HG02623 (cell line): ENCODE measurements at regions not wholly inside any gene's neighbourhood (a gene's known extent, or its start where the extent isn't known, plus 50 kb on each side); places are given as distances from the start of the nearest gene placed in this dataset.
"Not testable (repeated sequence)": the region's sequence is repeated elsewhere in the genome, so short reads cannot be mapped to it uniquely, and the experiment has no call there.

Experiments
- ATAC-seq: cut with Tn5 transposase; IDR thresholded peaks from one replicate; pipeline ENCODE4 v1.9.1; 2021; ENCODE audit warnings: moderate library complexity; ENCODE audit not compliant: unreplicated experiment

DNA sequence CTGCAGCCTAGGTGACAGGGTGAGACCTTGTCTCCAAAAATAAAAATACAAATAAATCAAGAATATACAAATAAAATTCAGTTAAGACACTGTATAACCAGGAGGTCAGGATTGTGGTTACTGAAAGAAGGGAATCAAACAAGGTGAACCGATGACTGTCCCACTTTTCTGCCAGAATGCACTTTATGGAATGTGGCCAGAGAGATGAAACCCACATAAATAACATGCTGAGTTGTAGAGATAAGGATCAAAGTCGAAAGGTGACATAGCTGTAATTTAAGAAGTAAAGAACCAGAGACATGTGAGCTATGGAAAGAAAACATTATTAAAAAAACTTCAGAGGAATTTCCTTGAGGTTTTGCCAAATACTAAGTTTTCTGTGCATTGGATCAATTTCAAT, 1098.2 kb upstream of the USP15 start:
- no peak for ATAC-seq

DNA sequence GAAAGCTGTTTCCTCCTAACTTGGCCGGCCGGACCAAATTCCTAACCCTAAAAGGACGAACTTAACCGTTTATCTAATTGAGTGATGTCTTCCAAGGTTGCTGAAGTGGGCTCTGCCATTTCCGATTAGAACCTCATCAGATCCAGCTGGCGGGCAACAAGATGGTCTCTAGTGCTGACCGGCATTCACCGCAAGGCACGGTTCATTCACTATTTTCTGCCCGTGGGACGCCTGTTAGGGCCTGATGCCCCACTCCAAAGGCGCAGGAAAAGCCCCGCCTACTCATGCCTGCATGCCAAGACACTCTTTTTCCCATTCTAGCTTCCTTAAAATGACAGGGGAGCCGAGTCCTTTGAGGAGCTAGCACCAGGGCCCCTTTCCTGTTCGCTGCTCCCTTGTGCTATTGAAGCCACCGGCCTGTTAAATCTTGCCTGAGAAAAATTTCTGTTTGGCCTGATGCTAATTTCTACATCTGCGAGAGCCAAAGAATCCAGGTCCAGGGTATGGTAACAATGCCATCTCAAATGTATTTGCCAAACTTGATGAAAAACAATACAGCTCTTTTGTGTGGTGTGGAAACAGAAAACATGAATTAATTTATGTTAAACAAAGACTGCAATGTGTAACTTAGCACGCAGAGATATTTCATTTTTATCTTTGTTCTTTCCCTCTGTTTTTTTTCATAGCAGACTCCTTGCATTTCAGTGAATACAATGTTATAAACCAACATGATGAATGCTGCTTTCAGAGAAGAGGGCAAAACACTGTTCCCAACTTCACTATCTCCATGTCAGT, 1071.2 kb upstream of the USP15 start:
- no peak for ATAC-seq

DNA sequence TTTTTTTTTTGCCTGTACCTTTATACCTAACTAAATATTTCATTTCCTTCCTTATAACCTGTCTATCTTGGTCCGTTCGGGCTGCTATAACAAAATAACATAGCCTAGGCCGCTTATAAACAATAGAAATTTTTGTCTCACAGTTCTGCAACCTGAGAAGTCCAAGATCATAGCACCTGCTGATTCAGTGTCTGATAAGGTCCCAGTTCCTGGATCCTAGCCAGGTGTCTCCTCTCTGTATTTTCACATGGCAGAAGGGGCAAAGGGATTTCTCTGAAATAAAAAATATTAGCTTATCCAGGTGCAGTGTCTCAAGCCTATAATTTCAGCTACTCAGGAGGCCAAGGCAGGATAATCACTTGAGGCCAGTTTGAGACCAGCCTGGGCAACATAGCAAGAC, 1046.6 kb upstream of the USP15 start:
- ATAC-seq = no peak

DNA sequence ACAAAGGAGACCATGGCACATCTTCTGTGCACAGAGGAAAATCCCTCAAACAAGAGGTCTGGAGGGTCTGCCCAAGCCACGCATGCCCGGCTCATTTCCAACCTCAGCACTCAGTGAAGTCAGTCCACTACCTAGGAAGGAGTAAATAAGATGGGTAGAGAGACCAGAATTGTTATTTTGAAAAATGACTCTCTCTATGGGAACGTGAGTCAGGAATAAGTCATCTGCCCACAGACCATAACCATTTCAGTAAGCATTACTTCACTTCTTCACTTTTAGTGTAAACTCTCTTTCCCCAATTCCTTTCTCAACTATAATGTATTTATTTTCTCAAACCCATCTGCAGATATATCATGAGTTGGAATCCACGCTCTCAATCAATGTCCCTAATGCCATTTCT, 1039.9 kb upstream of the USP15 start:
- no peak for ATAC-seq

DNA sequence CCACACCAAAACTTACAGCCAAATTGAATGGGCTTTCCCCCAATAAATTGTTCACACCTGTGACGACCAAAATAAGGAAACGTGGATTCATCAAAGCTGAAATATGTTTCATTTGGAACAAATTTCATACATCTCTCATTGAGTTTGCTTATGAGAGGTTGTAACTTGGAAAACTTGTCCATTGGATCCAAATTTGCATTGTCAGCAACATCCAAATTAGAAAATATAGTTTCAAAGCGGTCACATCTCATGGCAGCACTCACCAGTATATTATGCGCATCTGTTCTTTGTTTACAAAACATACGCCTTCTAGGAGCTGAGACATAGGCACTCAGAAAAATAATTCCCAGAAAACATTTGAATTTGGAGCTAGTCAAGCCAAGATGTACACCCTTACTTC, 1028.2 kb upstream of the USP15 start:
- no peak for ATAC-seq

DNA sequence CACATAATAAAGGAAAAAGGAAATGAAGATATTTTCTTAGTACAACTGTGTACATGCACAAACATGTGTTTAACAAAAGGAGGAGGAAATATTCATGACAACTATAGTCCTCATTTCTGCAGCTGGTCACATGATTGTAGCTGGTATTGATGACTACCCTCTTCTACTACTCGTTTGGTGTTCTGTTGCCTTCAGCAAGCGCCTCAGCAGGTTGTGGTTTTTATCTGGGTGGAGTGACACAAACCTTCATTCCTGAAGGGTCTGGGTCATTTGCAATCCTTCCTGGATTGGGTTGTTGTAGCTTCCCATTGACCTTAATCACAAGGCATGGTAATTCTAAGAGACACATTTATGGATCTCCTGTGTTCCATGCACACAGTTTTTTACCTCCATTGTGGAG, 1009.9 kb upstream of the USP15 start:
- no peak for ATAC-seq

DNA sequence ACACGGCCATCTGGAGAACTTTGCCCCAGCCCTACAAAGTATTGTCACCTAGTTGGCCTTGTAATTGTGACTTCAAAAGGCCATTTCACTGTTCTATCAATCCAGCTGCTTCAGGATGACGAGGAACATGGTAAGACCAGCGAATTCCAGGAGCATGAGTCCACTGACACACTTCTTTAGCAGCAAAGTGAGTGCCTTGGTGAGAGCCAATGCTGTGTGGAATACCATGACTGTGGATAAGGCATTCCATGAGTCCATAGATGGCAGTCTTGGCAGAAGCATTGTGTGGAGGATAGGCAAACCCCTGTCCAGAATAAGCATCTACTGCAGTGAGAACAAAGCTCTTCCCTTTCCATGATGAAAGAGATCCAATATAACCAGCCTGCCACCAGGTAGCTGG, 1009.1 kb upstream of the USP15 start:
- no peak for ATAC-seq

DNA sequence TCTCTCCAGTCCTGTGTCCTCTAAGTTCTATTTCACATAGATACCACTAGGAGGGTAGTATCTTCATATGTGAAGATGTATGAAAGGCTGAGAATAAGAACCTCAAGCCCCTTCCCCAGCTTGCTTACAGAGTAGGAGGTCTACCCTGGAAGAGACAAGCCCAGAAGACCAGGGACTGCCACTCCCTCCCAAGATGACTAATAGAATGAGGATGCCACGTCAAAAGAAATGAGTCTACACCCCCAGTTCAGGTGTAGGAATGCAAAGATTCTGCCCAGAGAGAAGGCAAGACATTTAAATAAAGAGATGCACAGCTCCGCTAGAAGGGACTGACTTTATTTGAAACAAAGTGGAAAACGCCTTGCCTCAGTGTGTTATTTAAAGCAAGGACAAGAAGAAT, 1006.0 kb upstream of the USP15 start:
- ATAC-seq = no peak

DNA sequence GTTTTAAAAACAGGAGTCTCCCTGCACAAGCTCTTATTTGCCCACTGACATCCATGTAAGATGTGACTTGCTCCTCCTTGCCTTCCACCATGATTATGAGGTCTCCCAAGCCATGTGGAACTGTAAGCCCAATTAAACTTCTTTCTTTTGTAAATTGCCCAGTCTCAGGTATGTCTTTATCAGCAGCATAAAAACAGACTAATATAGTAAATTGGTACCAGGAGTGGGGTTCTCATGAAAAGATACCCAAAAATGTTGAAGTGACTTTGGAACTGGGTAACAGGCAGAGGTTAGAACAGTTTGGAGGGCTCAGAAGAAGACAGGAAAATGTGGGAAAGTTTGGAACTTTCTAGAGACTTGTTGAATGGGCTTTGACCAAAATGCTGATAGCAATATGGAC, 995.9 kb upstream of the USP15 start:
- not testable (repeated sequence) for ATAC-seq

DNA sequence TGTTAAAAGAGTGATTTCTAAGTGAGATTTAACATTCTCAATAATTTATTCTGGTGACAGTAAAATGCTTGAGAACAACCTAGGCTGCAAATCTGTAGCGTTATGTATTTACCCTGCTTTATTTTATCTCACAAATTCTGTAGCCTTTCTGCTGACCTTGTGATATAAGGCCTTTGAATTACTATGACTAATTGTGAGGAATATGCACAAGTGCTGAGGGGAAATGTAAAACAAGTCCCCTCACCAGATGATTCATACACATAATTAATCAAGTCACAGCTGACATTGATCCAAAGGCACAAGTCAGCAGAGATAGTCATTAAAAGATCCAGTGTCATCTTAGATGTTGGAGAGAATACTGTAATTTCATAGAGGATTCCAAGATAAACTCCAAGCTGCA, 992.7 kb upstream of the USP15 start:
- ATAC-seq = no peak

DNA sequence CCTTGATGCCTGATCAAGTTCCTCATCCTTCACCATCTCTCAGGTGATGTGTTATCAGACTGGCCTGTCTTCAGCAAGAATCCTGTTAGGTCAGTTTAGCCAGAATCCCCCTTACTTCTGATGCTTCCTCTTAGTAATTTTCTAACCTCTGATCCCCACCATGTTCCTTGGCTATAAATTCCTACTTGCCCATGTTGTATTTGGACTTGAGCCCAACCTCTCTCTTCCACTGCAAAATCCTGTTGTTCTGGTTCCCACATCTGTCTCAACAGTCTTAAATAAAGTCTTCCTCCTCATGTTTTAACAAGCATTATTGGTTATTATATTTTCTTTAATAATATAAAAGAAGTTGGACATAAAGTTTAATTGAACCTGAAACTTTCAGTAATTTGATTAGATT, 987.8 kb upstream of the USP15 start:
- ATAC-seq = no peak

DNA sequence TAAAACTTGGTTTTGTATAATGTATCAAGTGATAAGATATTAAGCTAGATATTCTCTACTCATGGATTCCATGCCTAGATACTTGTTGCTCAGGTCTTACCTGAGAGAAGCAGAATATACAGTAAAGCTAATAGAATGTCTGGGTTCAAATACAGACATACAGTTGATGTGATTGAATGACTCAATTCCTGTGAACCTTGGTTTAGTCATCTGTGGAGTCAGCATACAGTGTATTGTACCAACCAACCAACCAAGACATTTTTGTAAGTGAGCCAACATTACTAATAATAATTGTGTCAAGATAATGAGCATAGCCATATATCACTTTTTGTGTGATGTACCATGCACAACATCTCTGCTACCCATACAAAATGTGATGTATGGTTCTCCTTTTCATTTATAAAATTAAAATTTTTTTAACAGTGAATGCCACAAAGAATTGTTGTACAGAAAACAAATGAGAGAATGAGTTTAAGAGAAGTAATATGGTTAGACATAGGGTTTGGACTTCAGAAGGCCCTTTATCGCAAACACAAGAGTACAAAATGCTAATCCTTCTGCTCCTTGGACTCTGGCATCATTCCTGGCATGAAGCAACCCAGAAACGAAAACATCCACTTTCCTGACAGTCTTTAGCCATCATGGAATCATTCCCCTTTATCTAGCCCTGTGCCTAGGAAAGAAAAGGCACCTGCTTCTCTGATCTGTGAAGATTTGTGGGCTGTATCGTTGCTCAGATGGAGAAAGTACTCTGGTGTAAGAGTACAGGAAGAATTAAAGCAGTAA, 977.2 kb upstream of the USP15 start:
- no peak for ATAC-seq

DNA sequence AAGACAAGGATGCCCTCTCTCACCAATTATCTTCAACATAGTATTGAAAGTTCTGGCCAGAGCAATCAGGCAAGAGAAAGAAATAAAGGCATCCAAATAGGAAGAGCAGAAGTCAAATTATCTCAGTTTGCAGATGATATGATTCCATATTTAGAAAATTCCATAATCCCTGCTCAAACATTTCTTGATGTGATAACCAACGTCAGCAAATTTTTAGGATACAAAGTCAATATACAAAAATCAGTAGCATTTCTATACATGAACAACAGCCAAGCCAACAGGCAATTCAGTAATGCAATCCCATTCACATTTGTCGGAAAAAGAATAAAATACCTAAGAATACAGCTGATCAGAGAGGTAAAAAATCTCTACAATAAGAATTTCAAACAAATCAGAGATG, 969.7 kb upstream of the USP15 start:
- no peak for ATAC-seq

DNA sequence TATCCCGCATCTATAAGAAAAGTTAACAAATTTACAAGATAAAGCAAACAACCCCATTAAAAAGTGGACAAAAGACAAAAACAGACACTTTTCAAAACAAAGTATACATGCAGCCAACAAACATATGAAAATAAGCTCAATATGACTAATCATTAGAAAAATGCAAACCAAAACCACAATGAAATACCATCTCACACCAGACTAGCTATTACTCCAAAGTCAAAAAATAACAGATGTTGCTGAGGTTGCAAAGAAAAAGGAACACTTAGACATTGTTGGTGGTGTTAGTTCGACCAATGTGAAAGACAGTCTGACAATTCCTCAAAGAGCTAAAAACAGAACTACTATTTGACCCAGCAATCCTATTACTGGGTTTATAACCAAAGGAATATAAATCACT, 968.6 kb upstream of the USP15 start:
- ATAC-seq = no peak

DNA sequence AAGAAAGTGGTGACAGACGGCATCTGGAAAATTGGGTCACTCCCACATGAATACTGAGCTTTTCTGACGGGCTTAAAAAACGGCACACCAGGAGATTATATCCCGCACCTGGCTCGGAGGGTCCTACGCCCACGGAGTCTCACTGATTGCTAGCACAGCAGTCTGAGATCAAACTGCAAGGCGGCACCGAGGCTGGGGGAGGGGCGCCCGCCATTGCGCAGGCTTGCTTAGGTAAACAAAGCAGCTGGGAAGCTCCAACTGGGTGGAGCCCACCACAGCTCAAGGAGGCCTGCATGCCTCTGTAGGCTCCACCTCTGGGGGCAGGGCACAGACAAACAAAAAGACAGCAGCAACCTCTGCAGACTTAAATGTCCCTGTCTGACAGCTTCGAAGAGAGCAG, 966.2 kb upstream of the USP15 start:
- not testable (repeated sequence) for ATAC-seq

DNA sequence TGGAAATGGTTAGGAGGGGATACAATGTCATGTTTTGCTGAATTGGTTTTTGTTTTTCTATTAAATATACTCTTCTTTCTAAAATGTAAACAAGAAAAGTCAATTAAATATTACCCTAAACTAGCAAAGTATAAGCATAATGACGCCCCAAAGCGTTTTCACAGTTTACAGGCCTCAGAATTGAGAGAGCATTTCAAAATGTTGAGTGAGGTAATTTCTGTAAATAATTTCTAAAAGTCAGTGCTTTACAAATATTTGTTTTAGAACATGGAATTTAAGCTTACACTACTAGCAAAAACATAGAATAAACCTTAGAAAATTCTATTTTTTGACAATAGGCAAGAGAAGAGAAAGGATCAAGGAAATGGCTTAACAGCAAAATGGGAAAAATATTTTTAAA, 958.4 kb upstream of the USP15 start:
- no peak for ATAC-seq

DNA sequence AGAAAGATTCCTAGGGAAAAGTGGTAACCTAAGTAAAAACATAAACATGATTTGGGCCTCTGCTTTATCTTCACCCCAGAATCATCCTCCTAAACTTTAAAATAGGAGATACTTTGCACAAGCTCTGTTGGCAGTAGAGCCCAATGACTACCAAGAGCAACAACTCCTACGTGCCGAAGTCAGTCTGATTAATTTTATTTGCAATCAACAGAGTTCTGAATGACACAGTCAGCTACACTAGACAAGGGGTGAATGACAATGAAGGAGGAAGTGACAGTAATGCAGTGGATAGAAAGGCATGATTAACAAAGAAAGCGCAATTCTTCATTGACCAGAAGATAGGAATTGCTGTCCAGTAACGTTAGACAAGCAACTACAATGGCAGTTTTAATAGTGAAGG, 957.9 kb upstream of the USP15 start:
- no peak for ATAC-seq

DNA sequence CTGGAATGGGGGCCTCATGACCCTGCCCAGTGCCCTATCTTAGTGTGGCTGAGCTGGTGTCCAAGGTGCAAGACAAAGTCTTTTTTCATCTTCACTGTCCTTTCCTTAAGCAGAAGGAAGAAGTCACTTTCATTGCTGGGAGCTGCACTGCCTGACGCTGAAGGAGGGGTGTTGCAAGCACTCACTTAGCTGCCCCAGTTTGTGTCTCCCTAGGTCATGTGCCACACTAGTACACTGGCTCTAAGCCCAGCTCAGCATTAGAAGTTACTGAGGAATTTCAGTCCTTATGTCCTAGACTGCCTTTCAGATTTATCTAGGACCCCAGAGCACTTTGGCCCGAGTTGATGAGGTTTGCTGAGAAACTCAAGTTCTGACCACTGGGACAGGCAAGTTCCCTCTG, 952.0 kb upstream of the USP15 start:
- ATAC-seq = no peak

DNA sequence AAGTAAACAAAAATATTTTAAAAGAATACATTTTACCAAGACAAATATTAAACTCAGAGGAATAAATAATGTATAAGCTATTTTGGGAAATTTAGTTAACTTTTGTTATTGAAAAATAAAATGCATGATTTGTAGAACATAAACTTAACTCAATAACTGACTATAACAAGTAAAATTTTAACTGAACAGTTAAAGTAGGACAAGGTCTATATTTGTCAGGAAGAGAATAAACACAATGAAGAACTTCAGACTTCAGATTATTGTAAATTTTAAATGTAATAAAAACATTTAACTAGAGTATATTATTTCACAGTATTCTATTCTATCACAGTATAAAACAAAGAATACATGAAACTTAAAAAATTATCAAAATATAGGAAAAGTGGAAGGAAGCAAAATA, 948.8 kb upstream of the USP15 start:
- ATAC-seq = no peak

DNA sequence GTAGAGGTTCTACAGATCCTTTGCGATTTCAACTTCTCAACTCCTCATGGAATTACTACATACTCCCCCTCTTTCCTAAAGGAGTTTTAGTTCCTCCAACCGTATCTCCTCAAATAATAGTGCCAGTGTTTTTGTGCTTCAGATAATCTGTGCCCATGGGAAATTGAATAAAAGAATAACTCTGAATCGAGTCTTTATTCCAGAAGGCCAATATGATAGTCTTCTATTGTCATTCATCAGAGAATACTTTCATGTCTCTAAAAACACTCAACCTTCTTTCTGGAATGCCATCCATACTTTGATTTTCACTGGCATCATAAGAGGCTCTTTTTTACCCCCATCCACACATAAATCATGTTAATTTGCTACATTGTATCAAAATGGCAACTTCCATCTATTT, 911.3 kb upstream of the USP15 start:
- ATAC-seq = no peak

DNA sequence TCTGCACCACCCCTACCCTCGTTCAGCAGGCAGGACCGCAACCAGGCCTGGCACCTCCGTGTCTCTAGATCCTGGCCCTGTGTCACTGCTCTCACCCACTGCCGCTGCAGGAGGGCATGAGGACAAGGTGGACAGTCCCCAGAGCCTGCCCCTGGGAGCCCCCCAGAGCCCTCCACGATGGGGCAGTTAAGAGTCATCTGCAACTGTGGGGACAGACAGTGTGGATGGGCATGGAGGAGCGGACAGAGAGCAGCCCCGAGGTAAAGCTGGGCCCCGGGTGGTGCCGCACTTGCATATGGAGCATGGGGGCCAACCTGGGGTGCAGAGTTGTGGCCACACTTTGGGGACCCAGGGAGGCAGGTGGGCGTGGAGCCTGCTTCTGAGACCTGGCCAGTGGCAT, 905.1 kb upstream of the USP15 start:
- no peak for ATAC-seq

DNA sequence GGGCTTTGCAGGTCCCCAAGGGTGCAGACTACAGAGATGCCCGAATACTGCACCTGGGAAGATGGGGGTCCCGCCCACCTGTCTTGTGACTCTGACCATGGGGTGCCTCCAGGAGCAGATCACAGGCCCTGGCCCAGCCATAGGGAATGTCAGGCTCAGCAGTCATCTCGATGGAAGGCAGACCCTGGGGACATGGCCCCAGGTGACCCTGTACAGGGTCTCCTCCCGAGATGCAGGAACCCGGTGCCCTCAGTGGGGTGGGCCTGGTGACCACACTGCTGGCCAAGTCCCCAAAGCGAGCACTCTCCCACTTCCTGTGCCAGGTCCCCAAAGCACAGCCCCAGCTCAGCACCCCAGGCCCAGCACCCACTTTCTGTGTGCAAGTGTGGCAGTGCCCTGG, 903.7 kb upstream of the USP15 start:
- ATAC-seq = no peak

DNA sequence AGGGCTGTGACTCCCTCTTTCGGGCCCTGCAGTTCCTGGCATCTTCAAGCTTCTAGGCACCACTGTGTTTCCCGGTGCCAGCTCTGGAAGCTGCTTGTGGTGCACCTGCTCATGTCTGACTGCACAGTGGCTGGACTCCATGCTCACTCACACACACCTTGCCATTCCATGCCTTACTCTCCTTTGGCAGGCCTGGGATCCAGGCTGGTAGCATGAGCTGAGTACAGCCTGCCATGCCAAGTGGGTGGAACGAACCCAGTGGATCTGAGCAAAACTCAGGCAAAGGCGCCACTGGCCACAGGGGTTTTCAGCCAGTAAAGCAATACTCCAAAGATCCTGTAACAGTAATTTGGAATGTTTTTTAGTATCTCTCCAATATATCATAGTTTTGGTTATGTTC, 902.7 kb upstream of the USP15 start:
- no peak for ATAC-seq
